Thyroid gland (tissue), 4 donors: ENCODE measurements at regions not wholly inside any gene's neighbourhood (a gene's known extent, or its start where the extent isn't known, plus 50 kb on each side); places are given as distances from the start of the nearest gene placed in this dataset.

Source experiments
- CTCF ChIP-seq, 6 experiments: fragments of 200-600 bp in 3 of 6; fragments of 450-650 bp in 3 of 6; sonication (generic) in 3 of 6; IDR thresholded peaks; one replicate each; pipeline ENCODE4 v1.5.1; 2016 to 2019; ENCODE audit warnings: antibody characterized with exemption in 6 of 6, mild to moderate bottlenecking in 2 of 6, inconsistent platforms in 1 of 6, moderate library complexity in 1 of 6
- POLR2A ChIP-seq, 2 donors: fragments of 450-650 bp; IDR thresholded peaks; one replicate each; pipeline ENCODE4 v1.6.1; 2017; ENCODE audit warnings: antibody characterized with exemption in 2 of 2, mild to moderate bottlenecking in 2 of 2, moderate library complexity in 1 of 2

GRCh38 chr5:8868283-8868682 lies 677.6 kb downstream of the SEMA5A start:
- no peak for TF ChIP-seq POLR2A (IDR thresholded peaks at IDR 0.05)
- no peak for TF ChIP-seq CTCF (IDR thresholded peaks at IDR 0.05)
